GM10266 (cell line): ENCODE measurements at regions not wholly inside any gene's neighbourhood (a gene's known extent, or its start where the extent isn't known, plus 50 kb on each side); places are given as distances from the start of the nearest gene placed in this dataset.

Source experiments
- DNase-seq: peaks from one replicate; pipeline ENCODE4 v3.0.0; 2012; ENCODE audit errors: extremely low spot score
- CTCF ChIP-seq: IDR thresholded peaks from 2 replicates; pipeline ENCODE4 v1.5.1; 2012; ENCODE audit warnings: mild to moderate bottlenecking, low read depth; ENCODE audit not compliant: control insufficient read depth, insufficient read depth; ENCODE audit errors: missing control alignments

GRCh38 chr2:186399082-186399644, 86.9 kb upstream of the ZC3H15 start:
- DNase-seq = no peak
- TF ChIP-seq CTCF = no peak

DNA sequence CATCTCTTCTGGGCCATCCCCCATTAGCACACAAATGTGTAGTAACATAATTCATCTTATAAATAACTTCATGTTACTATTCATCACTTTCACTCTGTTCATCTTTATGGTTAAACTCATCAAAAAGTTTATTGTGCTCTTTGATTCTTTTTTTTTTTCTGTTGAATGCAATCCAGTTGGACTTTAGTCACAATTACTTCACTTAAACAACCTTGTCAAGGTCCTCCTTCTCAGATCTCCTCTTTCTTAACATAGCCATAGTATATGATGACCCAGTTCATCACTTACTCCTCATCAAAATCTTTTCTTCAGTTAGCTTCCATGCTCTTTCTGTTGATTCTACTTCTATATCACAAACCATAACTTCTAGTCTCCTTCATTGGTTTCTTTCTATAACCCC, 80.2 kb upstream of the ZC3H15 start:
- no peak for TF ChIP-seq CTCF
- DNase-seq = no peak

DNA sequence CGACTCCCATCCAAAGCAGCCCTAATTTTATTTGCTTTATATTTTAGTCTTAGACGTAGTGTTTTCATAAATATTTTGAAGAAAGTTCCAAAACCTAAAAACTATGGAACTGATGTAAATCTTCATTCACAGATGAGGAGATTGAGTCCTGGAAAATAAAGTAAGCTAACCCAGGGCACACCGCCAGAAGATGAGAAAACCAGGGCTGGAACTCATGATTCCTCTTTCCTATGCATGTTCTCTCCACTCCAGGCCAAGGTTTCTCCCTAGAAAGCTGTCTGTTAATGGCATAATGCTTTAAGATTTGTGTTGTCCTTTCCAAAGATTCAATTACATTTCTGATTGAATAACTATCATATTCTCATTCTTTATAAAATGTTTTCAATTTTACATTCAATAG, 78.4 kb upstream of the ZC3H15 start:
- no peak for DNase-seq
- no peak for TF ChIP-seq CTCF

DNA sequence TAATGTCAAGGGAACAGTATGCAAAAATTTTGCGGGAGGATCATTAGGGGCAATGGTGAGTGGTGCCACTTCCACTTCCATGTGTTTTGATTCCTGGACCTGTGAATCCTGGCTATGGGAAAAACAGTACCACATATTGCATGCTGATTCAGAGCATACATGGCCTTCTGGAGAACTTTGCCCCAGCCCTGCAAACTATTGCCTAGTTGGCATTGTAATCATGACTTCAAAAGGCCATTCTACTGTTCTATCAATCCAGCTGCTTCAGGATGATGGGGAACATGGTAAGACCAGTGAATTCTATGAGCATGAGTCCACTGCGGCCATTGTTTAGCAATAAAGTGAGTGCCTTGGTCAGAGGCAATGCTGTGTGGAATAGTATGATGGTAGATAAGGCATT, 75.3 kb upstream of the ZC3H15 start:
- DNase-seq = no peak
- TF ChIP-seq CTCF = no peak

DNA sequence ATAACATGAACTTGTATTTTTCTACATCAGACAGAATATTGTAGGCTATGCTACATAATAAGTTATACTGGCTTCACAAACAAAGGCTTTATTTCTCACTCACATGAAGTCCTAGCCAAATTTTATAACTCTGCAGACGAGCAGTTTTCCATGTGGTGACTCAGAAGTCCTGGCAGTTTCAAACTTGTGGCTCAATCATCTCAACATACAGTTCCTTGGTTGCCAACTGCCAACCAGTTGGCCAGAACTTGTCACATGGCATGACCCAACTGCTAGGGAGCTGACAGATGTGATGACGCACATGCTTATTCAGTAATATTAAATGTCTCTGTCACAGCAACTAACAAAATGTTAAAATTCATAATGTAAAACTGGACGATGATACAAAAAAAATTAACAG, 63.8 kb upstream of the ZC3H15 start:
- DNase-seq = no peak
- no peak for TF ChIP-seq CTCF

- TF ChIP-seq CTCF = no peak
- no peak for DNase-seq
Observed at GRCh38 chr2:186423481-186423880, 62.6 kb upstream of the ZC3H15 start.

- no peak for TF ChIP-seq CTCF
- no peak for DNase-seq
Observed at GRCh38 chr2:186424265-186424664, 61.8 kb upstream of the ZC3H15 start.
